ENCODE measurements at regions not wholly inside any gene's neighbourhood (a gene's known extent, or its start where the extent isn't known, plus 50 kb on each side); places are given as distances from the start of the nearest gene placed in this dataset.

DNA sequence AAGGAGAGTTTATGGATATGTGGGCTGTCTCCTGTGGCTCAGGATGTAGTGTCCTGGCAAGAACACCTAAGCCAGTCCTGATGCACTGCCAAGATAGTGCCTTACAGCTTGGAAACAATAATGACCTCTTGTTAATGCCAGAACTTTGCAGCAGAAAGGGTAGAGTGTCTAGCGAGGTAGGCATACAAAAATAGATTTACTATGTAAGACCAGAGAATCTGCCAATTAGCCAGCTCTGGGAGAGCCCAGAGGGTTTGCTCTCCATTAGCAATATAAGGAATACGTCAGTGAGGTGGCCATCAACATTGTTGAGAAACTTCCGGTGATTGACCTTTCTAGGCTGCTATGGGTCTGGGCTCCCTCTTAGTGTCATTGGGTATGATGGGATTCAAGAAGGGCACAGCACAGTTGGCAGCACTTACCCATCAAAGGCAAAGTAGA, 178.5 kb upstream of the GALNT2 start:
- TF ChIP-seq, protein P1, sequence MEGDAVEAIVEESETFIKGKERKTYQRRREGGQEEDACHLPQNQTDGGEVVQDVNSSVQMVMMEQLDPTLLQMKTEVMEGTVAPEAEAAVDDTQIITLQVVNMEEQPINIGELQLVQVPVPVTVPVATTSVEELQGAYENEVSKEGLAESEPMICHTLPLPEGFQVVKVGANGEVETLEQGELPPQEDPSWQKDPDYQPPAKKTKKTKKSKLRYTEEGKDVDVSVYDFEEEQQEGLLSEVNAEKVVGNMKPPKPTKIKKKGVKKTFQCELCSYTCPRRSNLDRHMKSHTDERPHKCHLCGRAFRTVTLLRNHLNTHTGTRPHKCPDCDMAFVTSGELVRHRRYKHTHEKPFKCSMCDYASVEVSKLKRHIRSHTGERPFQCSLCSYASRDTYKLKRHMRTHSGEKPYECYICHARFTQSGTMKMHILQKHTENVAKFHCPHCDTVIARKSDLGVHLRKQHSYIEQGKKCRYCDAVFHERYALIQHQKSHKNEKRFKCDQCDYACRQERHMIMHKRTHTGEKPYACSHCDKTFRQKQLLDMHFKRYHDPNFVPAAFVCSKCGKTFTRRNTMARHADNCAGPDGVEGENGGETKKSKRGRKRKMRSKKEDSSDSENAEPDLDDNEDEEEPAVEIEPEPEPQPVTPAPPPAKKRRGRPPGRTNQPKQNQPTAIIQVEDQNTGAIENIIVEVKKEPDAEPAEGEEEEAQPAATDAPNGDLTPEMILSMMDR (IDR thresholded peaks at IDR 0.05; ENCODE audit: low read depth, low read length, missing control alignments) = no peak
- DNase-seq (ENCODE audit: extremely low read depth, low read depth) = no peak
- H3K4me3 ChIP-seq (replicated peaks; ENCODE audit: low read depth, low read length) = no peak overlapping the region

DNA sequence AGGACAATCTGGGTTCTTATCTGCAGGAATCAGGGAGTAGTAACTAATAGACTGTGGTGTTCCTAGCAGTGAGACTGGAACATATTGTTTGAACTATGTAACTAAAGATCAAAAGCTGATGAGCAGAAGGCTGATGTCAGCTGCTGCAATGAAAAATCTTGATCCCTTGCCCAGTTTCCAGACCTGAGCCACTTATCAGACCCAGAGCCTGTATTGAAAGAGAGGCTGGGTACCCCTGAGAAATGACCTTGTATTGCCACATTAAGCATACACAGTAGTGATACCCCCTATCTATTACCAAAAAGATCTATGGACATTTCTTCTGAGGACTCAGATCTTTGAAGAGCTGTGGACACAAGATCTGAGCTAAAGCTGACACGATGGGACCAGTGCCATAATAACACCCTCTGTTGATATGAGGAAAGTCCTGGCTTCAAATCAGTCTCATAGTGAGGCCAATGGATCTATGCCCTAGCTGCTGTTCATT, 178.0 kb upstream of the GALNT2 start:
- DNase-seq (ENCODE audit: extremely low read depth, low read depth) = no peak
- H3K4me3 ChIP-seq (replicated peaks; ENCODE audit: low read depth, low read length) = no peak overlapping the region
- TF ChIP-seq, protein P1 (IDR thresholded peaks at IDR 0.05; ENCODE audit: low read depth, low read length, missing control alignments) = no peak

DNA sequence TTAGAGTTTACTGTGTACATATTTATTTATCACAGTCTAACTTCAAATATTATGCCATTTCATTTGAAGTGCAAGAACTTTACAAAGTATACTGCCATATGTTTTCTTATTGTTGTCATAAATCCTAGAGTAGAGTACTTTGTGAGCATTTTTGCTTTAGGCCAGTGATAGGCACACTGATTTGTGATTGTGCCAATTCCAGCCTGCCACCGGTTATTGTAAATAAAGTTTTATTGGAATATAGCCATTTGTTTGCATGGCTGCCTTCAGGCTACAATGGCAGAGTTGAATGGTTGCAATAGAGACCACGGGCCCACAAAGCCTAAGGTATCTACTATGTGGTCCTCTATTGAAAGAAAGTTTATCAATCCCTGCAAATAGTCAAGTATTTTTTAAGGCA, 175.8 kb upstream of the GALNT2 start:
- TF ChIP-seq, protein P1 (IDR thresholded peaks at IDR 0.05; ENCODE audit: low read depth, low read length, missing control alignments) = no peak
- DNase-seq (ENCODE audit: extremely low read depth, low read depth) = no peak
- no peak overlapping the region for H3K4me3 ChIP-seq (replicated peaks; ENCODE audit: low read depth, low read length)

DNA sequence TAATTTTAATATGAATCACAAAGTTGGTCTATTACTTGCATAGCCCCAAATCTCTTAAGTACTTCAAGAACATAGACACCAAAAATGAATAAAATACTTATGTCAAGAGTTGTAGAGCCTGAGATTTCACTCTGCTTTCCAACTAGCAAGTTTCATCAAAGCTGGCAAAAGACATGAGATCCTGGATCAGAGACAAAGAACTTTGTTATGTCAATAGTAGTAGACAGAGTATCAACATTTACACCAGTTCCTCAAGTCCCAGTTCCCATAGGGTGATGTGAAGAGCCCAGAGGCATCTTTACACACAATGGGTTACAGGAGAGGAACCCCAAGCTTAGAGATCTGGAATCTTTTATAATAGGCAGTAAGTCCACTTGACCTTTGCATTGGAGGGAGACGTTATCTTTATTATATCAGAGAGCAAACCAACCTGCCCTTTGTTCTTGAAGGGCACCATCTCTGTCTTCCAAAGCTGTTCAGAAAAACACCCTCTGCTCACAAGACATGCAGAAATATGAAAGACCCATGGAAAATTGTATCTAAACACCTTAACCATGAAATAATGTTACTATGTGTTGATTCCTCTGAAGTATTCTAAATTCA, 174.4 kb upstream of the GALNT2 start:
- no peak for DNase-seq (ENCODE audit: extremely low read depth, low read depth)
- H3K4me3 ChIP-seq (replicated peaks; ENCODE audit: low read depth, low read length) = no peak overlapping the region
- TF ChIP-seq, protein P1 (IDR thresholded peaks at IDR 0.05; ENCODE audit: low read depth, low read length, missing control alignments) = no peak

DNA sequence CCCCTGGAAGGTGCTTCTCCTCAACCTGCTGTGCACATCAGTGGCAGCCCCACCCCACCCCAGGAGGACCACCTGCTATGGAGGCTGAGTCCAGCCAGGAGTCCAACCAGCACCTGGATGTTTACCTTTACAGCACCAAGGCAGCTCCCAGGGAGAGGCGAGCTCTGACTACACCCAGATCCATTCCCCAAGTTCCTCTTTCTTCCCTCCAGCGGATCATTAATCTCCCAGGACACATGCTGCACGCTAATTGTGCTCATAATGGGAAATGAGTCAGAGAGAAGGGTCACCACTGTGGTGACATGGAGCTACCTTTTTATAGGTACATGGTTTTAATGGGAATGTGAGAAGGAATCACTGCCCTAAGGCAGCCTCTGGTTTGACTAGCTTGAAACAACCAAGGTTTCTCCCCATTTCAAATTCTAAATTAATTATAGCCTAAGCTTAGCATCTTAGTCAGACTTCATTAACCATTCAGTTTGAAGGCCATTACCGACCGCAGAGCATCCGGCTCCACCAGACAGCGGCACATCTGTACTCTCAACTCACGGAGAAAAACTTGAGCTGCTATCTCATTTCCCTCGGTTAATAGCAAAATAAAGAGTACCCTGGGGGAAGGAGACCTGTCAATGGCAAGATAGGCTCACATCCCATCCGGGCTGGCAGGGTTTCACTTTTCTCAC, 173.1 kb upstream of the GALNT2 start:
- no peak for DNase-seq (ENCODE audit: extremely low read depth, low read depth)
- H3K4me3 ChIP-seq (replicated peaks; ENCODE audit: low read depth, low read length) = no peak overlapping the region
- TF ChIP-seq, protein P1 (IDR thresholded peaks at IDR 0.05; ENCODE audit: low read depth, low read length, missing control alignments) = no peak

DNA sequence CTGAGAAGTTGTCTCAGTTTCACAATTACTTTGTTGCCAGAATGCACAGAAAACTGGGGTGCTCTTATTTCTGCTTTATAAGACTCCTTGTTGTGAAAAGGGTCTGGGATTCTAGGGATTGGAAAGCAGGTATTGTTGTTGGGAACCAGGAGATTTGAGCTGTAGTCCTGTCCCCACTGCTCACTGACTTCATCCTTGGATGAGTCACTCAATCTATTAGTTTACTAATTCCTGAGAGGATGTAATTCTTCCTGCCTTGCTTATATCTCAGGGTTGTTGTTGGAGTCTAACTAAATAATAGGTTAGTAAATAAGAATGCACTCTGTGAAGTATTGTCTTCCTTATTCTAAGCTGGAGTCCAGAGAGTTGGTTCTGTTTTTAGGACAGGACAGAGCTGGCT, 172.5 kb upstream of the GALNT2 start:
- no peak for DNase-seq (ENCODE audit: extremely low read depth, low read depth)
- TF ChIP-seq, protein P1 (IDR thresholded peaks at IDR 0.05; ENCODE audit: low read depth, low read length, missing control alignments) = no peak
- no peak overlapping the region for H3K4me3 ChIP-seq (replicated peaks; ENCODE audit: low read depth, low read length)
